B cell (primary cell): ENCODE measurements at regions not wholly inside any gene's neighbourhood (a gene's known extent, or its start where the extent isn't known, plus 50 kb on each side); places are given as distances from the start of the nearest gene placed in this dataset.

Experiments
- CTCF ChIP-seq: fragments of 200-600 bp; IDR thresholded peaks from one replicate; pipeline ENCODE4 v1.8.0; 2022; ENCODE audit warnings: antibody characterized with exemption, mild to moderate bottlenecking
- EZH2 ChIP-seq: IDR thresholded peaks from 2 replicates; pipeline ENCODE4 v1.6.1; 2012; ENCODE audit warnings: borderline replicate concordance, low read depth, mild to moderate bottlenecking, moderate library complexity, low read length; ENCODE audit not compliant: insufficient read depth, poor library complexity, severe bottlenecking

- TF ChIP-seq CTCF: no peak
- TF ChIP-seq EZH2: no peak
These were observed 107.5 kb upstream of the TLR4 start for GRCh38 chr9:117596678-117597077.
